ENCODE measurements at regions not wholly inside any gene's neighbourhood (a gene's known extent, or its start where the extent isn't known, plus 50 kb on each side); places are given as distances from the start of the nearest gene placed in this dataset.

DNA sequence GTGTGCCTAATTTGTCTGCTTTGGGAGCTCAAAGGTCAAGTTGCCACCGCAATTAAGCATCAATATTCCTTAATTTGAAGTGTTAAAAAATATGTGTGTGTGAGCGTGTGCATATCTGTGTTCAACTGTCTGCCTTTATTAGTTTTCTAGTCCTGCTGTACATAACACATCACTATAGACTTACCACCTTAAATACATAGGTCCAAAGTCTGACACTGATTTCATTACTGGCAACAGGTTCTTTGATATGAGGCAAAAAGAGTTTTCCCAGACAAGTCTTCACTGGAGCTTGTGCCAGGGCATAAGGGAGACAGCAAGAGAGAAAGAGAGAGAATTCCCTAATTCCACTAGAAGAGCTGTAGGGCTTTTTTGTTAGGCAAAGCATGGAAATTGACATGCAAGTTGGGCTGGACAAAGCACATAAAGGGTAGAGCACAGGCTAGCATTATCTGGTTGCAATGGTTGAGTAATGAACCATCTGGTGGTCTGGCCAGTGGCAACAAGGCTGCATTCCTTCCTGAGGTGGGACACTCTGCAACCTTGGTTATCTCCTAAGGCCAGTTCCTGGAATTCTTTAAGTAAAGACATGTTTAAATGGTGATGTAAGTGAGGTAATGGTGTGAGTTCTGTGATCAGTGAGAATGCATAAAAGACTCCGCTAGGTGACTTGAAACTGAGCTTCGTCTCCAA lies 457.2 kb upstream of the ADAMTS5 start:
- no peak for DNase-seq (ENCODE audit: low read depth in 2 of 2, low spot score in 1 of 2)

DNA sequence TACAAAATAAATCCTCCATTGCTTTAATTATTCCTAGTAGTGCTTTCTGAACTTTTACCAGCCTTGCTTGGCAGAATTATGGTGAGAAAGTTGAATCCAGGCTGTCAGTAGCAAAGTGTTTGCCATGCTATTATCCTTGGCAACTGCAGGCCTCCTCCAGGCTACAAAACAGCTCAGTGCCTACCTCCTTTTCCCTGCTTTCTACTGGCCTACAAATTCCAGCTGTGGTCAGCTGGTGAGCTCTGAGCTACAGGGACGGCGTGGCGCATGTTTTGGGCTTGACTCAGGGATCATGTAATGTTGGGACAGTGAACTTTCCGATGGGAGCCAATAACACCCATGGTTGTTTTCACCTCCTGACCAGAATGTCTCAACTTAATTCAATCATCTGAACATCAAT lies 456.1 kb upstream of the ADAMTS5 start:
- DNase-seq (ENCODE audit: low read depth in 2 of 2, low spot score in 1 of 2), result no peak

DNA sequence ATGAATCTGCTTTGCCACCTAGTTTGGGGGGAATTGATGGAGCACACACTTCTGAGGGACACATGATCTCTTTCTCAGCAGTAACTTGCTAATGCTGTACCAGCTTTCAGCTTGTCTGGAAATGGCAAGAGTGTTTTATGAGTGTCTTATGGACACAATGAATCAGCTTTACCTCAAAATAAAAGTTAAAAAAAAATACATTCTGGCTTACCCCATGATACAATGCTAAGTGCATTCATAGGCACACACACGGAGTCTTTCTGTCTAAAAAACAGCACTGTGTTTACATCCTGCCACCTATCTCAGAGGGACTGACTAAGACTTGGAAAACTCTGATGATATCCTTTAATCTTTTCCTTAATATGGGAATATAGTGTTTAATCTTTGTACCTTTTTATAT lies 455.5 kb upstream of the ADAMTS5 start:
- no peak for DNase-seq (ENCODE audit: low read depth in 2 of 2, low spot score in 1 of 2)

DNA sequence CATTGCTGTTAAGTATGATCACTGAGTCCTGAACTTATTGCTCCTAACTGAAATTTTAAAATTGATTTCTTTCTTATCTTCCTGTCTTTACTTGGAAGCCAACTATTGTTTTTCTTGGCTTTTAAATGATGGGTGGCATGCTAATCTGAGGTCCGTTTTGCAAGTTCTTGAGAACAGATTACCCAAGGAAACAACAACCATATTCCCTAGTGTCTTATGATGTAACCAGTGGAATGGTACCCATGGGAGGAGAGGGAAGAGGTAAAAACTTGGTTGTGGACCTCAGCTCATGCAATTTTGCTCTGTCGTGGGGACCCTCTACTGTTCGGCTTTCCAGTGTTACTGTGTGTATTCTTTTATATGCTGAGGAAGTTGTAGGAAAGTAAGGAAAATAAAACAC lies 454.8 kb upstream of the ADAMTS5 start:
- DNase-seq (ENCODE audit: low read depth in 2 of 2, low spot score in 1 of 2), result no peak

DNA sequence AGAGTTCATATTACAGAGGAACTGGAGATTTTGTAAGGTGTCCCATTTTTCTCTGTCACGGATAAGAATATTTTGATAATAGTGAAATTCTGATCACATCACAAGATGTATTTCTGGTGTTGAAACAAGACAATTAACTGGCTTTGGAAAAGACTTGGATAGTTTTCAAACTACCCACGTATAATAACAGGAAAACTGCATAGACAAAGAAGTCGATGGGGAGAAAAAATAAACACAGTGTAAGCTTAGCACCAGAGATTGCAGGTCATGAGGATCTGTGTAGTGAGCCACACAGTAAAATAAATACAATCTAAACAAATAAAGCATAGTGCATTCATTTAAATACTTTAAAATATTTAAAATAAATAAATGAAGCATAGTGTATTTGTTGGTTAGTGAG lies 452.3 kb upstream of the ADAMTS5 start:
- no peak for DNase-seq (ENCODE audit: low read depth in 2 of 2, low spot score in 1 of 2)

DNA sequence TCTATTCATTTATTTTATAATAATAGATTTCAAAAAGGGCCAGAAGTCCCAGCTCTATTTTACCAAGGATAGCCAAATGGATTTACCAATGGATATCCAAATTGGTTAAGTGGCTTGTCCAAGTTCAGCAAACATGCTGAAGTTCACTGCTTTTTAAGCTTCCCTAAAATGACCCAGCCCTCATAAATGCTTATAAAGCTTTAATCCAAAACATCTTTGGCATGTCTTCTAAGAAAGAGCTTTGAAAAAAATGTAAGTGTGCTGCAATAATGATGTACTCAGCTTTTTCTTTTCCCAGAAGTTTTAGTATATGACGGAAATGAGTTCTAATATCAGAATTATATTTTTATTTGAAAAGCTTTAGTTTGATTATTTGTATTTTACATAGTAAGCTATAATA lies 451.5 kb upstream of the ADAMTS5 start:
- no peak for DNase-seq (ENCODE audit: low read depth in 2 of 2, low spot score in 1 of 2)

DNA sequence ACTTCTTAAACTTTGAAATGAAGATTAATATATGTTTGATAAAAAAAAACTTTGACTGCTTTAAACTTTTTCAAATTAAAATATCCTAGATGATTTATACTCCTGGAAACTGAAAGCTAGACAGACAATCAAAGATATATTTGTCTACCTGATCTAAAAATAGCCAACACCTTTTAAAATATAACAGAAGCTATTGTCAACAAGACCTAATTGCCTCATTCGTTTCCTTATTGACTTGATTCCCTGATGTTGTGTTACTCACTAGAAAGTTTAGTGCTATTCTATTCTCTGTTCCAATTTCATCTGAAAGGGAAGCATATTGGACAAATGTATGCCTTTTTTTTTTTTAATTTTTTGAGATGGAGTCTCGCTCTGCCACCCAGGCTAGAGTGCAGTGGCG lies 445.6 kb upstream of the ADAMTS5 start:
- DNase-seq (ENCODE audit: low read depth in 2 of 2, low spot score in 1 of 2), result no peak

DNA sequence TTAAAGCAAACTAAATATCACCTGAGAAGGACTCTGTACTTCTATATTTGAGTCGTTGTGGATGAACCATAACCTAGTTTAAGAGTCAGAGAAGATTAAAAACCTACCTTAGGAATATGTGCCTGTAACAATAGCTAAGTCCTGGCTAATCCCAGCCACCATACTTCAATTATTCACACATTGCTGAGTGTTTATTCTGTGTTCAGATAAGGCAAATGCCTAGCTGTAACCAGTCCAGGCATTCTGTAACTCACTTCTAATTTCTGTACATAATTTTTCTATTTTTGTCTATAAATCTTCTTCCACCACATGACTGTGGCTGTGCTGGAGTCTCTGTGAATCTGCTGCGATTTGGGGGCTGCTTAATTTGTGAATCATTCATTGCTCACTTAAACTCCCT lies 441.9 kb upstream of the ADAMTS5 start:
- no peak for DNase-seq (ENCODE audit: low read depth in 2 of 2, low spot score in 1 of 2)

DNA sequence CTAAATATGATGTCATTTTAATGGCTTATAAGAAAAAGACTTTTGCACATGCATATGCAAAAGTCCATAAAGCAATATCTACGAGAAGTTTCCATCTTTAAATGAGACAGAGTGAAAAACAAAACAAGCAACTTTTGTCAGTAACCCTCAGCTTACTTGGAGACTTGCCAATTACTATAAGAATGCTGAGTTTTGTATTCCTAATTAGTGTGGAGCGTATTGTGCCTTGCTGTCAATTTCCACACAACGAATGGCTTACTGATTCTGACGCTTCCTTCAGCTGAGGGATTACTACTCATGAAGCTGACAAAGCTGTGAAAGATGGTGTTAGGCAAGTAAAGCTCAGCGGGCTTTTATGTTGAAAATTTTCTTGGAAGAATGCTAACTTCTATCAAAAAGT lies 440.4 kb upstream of the ADAMTS5 start:
- DNase-seq (ENCODE audit: low read depth in 2 of 2, low spot score in 1 of 2), result no peak

DNA sequence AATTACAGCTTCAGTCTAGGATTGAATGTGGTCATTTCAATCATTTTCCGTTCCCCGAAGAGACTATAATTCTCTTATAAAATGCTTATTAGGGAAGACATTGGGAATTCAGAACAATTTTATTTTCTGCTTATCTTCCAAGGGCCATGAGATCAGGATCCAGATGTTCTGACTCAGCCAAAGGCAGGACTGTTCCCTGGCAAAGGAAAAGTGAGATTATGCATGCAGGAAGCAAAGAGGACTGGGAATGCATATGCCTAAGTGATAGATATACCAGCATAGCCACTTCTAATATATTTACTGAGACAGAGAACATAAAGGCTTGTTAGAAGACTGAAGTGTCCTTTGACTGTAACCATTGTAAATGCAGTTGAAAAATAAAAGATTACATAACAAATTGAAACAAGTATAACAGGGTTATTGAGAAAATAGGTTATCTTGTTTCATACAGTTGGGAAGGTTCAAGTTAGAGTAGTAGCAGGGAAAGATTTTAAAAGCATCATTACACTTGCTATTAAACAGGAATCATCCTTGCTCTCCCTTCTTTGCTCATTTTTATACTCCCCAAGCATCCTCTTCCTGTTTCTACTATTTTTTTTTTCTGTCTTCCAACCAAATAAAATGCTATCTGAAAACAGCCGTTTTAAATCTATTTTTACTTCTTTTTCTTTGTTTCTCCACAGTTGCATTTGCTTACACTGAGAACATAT lies 439.6 kb upstream of the ADAMTS5 start:
- DNase-seq (ENCODE audit: low read depth in 2 of 2, low spot score in 1 of 2), result no peak

DNA sequence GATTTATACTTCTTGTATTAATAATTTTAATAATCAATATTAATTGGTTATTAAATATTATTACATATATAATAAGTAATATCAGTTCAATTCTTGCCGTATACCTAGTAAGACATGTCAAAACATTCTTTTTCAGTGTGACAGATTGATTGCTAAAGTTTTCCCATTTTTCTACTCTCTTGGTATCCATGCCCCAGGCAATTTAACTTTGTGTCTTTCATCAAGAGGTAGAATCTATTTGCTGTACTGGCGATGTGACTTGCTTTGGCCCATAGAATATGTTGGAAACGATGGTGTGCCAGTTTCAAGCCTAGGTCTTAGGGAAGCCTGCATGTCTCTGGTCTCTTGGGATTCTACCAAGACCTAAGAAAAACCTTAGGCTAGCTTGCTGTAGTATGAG lies 436.1 kb upstream of the ADAMTS5 start:
- no peak for DNase-seq (ENCODE audit: low read depth in 2 of 2, low spot score in 1 of 2)

DNA sequence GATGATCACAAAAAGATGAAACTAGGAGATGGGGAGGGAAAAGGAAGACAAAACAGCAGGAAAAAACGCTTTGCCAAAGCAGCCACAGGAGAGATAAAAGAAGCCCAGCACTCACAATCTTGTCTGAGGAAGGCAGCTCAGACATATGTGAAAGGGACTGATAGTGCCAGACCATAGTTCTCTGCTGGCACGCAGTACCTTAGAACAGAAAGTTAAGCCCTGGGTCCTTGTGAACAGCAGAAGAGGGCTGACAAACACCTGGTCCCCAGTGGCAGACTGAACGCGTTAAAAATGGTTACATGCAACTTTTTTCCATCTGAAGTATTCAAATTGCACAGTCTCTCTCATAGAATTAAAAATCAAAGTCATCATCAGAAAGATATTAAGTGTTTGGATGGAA lies 433.2 kb upstream of the ADAMTS5 start:
- no peak for DNase-seq (ENCODE audit: low read depth in 2 of 2, low spot score in 1 of 2)

DNA sequence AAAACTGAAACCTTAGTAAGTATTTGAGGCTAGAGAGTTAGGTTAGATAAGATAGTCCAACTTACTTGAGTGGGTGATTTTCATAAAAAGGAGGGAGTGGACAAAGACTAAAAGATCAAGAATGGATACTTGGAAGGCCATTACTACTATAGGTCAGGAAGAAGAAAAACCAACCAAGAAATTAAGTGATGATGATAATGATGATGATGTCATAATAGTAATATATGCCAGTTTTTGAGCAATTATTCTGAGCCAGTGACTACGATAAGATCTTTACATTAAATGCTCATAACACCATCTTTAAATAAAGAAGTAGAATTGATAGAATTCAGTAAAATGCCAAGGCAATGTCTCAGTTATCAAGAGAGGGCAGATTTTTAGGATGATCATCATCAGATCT lies 430.7 kb upstream of the ADAMTS5 start:
- no peak for DNase-seq (ENCODE audit: low read depth in 2 of 2, low spot score in 1 of 2)

DNA sequence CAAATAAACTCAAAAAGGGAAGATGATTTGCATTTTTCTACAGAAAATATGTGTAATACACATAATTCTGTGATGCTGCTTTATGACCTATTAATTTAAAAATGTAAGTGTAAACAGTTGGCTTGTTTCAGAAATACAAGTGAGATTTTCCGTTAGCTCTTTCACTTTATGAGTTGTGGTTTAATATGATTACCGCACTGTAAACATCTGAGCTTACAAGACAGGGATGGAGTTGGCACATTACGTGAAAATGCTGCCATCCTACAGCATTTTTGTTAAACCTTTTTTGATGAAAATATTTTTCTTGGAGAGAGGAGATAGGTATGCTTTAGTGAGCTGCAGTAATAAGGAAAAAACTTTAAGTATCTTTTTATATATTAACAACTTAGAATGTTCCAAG lies 426.8 kb upstream of the ADAMTS5 start:
- DNase-seq (ENCODE audit: low read depth in 2 of 2, low spot score in 1 of 2), result no peak

DNA sequence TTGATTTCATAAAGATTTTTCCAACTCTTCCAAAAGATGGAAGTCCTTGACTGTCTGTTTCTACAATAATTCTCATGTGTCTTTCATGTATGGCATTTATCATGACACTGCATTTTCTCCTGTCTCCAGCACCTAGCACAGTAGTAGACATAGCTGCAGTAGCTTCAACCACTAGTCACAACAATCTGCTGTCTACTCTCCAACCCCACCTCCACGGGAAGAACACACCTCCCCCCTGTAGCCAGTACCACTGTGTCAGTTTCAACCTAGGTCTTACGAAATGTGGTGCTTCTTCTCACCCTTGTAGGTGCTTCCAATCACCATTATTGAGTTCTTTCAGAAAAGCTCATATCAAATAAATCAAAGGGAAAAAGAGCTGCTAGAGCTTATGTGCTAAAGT lies 425.1 kb upstream of the ADAMTS5 start:
- DNase-seq (ENCODE audit: low read depth in 2 of 2, low spot score in 1 of 2), result no peak

DNA sequence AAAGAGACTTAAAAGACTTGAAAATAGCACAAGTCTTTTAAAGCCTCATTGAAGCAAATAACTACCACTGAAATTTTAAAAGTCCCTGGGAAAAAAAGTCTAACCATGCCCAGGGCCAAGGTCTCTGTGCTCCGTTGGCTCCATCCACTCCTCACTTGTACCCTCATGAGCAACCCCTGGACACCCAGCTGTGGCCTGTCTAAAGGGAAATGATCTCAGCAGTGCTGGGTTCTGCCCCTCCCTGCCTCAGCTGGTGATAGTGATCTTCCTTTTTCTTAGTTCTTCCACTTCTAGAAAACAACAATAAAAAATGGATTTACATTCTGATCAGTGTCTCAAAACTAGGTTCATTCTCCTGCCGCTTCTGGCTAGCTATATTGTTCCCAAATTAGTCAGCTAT lies 423.5 kb upstream of the ADAMTS5 start:
- no peak for DNase-seq (ENCODE audit: low read depth in 2 of 2, low spot score in 1 of 2)

DNA sequence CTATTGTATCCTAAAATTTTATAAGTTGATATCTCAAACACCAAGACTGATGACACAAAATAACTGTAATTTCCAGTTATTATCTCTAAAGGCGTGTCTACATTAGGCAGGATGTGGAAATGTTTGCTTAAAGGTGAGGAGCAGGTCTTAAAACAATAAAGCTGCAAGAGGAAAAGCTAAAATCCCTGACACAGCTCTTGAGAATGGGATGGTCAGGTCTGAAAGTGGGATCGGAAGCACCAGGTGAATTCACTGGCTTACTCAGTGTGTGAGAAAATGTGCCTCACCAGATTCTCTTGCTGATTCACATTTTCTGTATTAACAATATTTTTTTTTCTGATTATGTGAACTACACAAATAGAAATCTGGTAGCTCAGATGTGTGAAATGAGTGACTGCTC lies 421.9 kb upstream of the ADAMTS5 start:
- no peak for DNase-seq (ENCODE audit: low read depth in 2 of 2, low spot score in 1 of 2)

DNA sequence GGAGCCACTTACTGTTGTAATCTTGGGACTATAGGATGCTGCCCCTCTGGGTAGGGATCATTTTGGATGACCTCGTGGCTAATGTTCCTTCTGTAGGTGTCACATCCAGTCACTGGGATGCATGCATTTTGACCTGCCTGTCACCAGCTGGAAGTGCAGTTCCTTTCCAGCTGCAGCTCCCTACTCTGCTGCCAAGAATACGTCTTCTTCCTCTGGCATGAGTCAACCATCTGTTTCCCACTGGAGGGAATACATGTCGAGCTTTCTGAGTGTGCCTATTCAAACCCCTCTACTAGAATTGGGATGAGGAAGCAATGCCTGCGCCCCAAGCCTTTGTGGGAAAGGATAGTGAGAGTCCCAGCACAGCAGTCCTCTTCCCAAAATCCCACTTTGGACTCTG lies 415.5 kb upstream of the ADAMTS5 start:
- DNase-seq (ENCODE audit: low read depth in 2 of 2, low spot score in 1 of 2), result no peak

DNA sequence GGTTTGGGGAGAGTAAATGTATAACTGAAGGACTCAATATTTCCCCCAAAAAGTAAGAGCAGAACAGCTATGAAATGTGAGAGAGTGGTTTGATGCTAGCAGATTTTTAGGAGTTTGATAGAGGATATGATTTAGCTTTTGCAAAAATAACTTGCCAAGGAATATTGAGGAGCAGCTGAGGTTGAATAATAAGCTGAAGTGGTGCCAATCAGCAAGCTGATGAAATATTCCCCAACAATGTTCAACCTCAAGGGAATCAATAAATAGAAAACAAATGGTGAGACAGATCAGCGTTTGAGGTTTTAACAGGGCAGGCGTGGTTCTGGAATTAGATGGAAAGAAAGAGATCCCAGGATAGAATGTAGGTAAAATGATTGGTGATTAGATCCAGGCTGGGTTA lies 413.4 kb upstream of the ADAMTS5 start:
- no peak for DNase-seq (ENCODE audit: low read depth in 2 of 2, low spot score in 1 of 2)

DNA sequence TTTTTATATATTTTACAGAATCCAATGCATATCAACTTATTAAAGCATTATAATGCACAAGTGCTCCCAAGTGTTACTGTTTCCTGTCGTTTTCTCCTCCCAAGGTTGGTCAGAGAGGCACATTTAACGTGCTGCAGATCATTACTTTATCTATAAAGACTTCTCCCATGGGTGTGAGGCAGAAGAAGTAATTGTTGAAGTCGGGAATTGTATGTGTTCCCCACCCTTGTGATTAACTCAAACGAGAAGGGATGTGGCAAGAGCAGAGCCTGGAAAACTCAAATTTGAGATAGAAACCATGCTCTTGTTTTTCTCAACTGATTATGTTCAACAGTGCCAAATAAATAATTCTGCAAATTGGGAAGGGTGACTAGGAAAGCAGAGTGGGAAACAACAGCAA lies 412.5 kb upstream of the ADAMTS5 start:
- DNase-seq (ENCODE audit: low read depth in 2 of 2, low spot score in 1 of 2), result no peak

DNA sequence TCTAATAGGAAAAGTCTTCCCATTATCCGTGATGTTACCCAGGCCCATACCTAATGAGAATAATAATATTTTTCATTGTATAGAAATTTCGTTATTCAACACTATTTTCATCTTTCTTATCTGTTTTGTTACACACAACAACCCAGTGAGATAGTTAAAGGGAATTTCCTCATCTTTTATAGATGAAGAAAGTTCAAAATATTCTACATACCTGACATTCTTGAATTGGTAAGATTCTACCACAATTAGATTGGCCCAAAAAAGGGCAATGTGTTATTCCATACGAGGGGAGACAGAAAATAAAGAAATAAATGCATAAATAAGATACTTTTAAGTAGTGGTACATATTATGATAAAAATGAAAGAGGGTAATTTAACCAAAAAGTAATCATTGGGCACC lies 405.5 kb upstream of the ADAMTS5 start:
- DNase-seq (ENCODE audit: low read depth in 2 of 2, low spot score in 1 of 2), result no peak

DNA sequence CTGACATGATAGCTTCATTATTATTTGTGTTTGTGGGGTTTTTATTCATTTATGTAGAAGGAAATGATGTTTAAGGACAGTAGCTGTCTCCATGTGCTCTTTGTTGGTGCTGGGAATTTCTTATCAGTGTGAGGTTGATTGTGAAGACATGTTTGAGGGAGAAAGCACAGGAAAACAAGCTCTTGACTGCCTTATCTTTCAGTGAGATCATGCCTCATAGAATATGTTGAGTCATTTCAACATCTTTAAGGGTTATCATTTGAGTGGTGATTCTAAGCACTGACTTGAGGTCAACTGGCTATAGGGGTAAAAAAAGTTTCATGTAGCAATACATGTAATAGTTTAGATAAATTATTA lies 405.1 kb upstream of the ADAMTS5 start:
- DNase-seq (ENCODE audit: low read depth in 2 of 2, low spot score in 1 of 2), result no peak
